ENCODE measurements at regions not wholly inside any gene's neighbourhood (a gene's known extent, or its start where the extent isn't known, plus 50 kb on each side); places are given as distances from the start of the nearest gene placed in this dataset.

- Mint-ChIP-seq H3K4me3 (no peak overlapping the region), H3K27me3 (ENCODE audit: insufficient read depth) (no peaks in the 10 kb centered on the region; the same call in 1 of the 2 replicates), H3K27ac (no peak overlapping the region), H3K4me1 (ENCODE audit: low read depth) (no peaks in the 10 kb centered on the region), H3K36me3 (ENCODE audit: low read depth) (no peaks in the 10 kb centered on the region), H3K9me3 (peaks cover 22% of the 10 kb centered on the region)
- no peak for DNase-seq
- TF ChIP-seq, protein P1, sequence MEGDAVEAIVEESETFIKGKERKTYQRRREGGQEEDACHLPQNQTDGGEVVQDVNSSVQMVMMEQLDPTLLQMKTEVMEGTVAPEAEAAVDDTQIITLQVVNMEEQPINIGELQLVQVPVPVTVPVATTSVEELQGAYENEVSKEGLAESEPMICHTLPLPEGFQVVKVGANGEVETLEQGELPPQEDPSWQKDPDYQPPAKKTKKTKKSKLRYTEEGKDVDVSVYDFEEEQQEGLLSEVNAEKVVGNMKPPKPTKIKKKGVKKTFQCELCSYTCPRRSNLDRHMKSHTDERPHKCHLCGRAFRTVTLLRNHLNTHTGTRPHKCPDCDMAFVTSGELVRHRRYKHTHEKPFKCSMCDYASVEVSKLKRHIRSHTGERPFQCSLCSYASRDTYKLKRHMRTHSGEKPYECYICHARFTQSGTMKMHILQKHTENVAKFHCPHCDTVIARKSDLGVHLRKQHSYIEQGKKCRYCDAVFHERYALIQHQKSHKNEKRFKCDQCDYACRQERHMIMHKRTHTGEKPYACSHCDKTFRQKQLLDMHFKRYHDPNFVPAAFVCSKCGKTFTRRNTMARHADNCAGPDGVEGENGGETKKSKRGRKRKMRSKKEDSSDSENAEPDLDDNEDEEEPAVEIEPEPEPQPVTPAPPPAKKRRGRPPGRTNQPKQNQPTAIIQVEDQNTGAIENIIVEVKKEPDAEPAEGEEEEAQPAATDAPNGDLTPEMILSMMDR (IDR thresholded peaks at IDR 0.05): no peak
These were observed 389.4 kb downstream of the DIPK2A start for GRCh38 chr3:144361002-144361401.

GRCh38 chr3:144362126-144362525 lies 390.5 kb downstream of the DIPK2A start:
- no peak overlapping the region for H3K4me3 Mint-ChIP-seq
- TF ChIP-seq, protein P1 (IDR thresholded peaks at IDR 0.05): no peak
- no peaks in the 10 kb centered on the region for H3K4me1 Mint-ChIP-seq (ENCODE audit: low read depth)
- H3K27ac Mint-ChIP-seq: no peak overlapping the region
- H3K36me3 Mint-ChIP-seq (ENCODE audit: low read depth): no peaks in the 10 kb centered on the region
- no peaks in the 10 kb centered on the region; the same call in 1 of the 2 replicates for H3K27me3 Mint-ChIP-seq (ENCODE audit: insufficient read depth)
- no peak for DNase-seq
- peaks cover 27% of the 10 kb centered on the region for H3K9me3 Mint-ChIP-seq

DNA sequence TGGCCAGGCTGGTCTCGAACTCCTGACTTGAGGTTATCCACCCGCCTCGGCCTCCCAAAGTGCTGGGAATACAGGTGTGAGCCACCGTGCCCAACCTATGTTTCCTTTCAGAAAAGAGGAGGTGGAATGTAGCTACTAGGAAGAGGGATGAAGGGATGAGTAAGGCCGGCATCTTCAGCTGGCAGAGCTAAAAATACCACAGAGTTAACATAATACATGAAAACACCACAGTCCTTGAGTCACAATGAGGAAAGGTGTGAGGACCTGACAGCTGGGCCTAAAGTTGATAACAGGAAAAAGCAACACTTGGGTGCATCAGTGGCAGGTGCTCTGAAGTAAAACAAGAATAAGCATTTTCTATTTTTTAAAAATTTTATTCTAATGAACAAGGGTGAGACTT lies 392.2 kb downstream of the DIPK2A start:
- no peaks in the 10 kb centered on the region; the same call in 1 of the 2 replicates for H3K27me3 Mint-ChIP-seq (ENCODE audit: insufficient read depth)
- peaks cover 37% of the 10 kb centered on the region for H3K9me3 Mint-ChIP-seq
- TF ChIP-seq, protein P1 (IDR thresholded peaks at IDR 0.05): no peak
- DNase-seq: no peak
- no peak overlapping the region for H3K4me3 Mint-ChIP-seq
- H3K27ac Mint-ChIP-seq: no peak overlapping the region
- peaks cover 7% of the 10 kb centered on the region for H3K36me3 Mint-ChIP-seq (ENCODE audit: low read depth)
- H3K4me1 Mint-ChIP-seq (ENCODE audit: low read depth): no peaks in the 10 kb centered on the region

- Mint-ChIP-seq H3K27ac (no peak overlapping the region), H3K9me3 (peaks cover 46% of the 10 kb centered on the region), H3K27me3 (ENCODE audit: insufficient read depth) (no peaks in the 10 kb centered on the region; the same call in 1 of the 2 replicates), H3K36me3 (ENCODE audit: low read depth) (peaks cover 7% of the 10 kb centered on the region), H3K4me1 (ENCODE audit: low read depth) (no peaks in the 10 kb centered on the region), H3K4me3 (no peak overlapping the region)
- TF ChIP-seq, protein P1 (IDR thresholded peaks at IDR 0.05): no peak
- no peak for DNase-seq
These were observed 393.1 kb downstream of the DIPK2A start for GRCh38 chr3:144364737-144365136.

DNA sequence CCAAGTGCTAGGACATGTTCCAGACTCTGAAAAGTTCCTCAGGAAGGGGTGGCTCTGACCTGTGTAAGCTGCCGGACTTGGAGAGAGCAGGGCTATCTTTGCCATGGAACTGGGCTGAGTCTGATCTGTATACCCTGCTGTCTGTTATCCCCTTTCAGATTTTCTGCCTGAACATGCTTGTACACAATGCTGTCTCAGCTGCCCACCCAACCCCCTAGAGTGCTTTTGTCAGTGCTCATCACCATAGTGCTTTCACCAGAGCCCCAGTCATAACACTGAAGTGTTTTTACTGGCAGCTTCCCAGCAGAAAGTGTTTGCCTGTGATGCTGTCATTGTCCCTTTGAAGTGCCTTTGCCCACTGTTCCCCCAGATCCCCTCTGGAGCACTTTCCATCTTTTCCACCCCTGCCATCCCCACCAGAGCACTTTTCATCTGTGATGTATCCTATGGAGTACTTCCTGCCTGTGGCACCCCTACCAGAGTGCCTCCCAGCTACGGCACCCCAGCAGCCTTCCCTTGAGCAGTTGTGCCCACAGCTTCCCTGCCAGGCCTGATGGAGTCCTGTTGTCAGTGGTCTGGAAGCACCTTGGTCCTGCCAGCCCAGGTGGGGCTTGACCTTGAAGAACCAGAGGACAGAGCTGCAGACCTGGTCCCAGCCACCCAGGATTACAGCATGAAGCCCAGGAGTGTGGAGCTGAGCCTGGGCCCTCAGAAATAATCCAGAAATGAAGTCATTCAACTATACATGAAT lies 397.7 kb downstream of the DIPK2A start:
- TF ChIP-seq, protein P1 (IDR thresholded peaks at IDR 0.05): no peak
- no peak overlapping the region for H3K27ac Mint-ChIP-seq
- DNase-seq: no peak
- H3K27me3 Mint-ChIP-seq (ENCODE audit: insufficient read depth): no peaks in the 10 kb centered on the region
- H3K4me3 Mint-ChIP-seq: no peak overlapping the region
- peaks cover 7% of the 10 kb centered on the region for H3K36me3 Mint-ChIP-seq (ENCODE audit: low read depth)
- peaks cover 76% of the 10 kb centered on the region for H3K9me3 Mint-ChIP-seq
- H3K4me1 Mint-ChIP-seq (ENCODE audit: low read depth): no peaks in the 10 kb centered on the region
